IPS DF 19.7 (cell line): ENCODE measurements at regions not wholly inside any gene's neighbourhood (a gene's known extent, or its start where the extent isn't known, plus 50 kb on each side); places are given as distances from the start of the nearest gene placed in this dataset.

Experiments
- DNase-seq: peaks from one replicate; pipeline ENCODE4 v3.0.0-alpha.2; 2013; ENCODE audit warnings: low read depth, low spot score

DNA sequence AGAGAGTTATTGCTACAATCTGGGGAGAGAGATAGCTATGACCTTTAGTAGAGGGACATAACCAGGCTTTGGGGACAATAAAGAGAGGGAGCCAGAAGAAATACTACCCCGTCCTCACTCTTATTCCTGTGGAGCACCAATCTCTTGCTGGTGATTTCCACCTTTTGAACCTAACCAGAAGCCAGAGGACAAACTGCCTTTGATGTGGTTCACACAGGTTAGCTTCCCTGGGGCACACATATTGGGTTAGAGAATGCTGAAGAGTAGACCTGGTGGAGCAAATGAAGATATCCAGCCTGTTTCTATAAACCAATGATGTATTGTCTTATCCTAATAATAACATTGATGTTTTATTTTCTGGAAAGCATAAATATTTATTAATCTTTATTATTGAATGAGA, 399.3 kb downstream of the HTR7 start:
- DNase-seq = no peak

DNA sequence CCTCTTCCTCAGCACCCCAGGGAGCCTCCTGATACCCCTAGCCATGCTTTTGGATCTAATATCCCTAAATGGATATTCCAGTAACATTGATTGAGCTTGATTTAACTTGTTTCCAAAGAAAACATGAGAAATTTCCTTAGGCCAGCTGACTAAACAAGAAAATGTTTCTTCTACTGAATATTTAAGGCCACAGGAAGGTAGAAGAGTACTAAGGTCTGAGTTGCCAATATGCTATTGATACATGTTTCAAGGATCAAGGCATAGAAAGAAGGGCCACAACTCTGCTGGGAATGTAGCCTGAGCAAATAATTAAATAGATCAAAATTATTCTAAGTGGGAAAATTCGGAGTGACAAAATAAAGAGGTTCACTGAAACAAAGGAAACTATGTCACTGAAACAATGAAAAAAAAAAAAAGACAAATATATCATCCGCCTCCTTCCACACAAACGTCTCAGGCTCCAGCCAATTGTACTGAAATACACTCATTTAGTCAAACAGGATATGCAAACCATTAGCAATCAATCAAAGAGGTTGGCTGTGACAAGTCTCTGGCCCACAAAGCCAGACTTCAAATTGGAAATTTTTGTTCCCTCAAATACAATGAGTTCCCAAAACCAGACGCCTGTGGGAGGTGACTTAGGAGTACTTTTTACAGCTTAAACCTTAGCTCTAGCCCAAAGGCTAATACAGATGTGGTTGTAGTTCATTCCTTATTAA, 396.2 kb downstream of the HTR7 start:
- DNase-seq = no peak

DNA sequence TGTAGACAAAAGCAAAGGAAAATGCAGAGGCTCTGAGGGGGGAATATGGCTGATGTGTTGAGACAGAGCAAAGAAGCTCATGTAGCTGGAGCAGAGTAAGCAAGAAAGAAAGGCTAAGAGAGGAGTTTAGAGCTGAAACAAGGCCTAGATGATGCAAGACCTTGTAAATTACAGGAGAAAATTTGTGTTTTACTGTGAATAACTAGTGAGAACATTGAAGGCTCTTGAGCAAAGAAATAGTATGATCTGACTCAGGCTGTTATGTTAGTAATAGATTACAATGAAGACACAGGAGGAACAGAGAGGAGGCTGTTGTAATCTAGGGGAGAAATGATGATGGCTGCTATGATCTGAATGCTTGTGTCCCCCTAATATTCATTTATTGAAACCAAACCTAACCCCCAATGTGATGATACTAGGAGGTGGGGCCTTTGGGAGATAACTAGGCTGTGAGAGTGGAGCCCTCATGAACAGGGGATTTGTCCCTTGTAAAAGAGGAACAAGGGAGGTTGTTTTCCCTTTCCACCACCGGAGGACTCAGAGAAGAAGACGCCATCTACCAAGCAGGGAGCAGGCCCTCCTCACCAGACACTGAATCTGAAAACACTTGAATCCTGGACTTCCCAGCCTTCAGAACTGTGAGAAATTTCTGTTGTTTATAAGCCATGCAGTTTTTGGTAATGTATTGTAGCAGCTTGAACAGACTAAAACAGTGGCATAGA, 394.9 kb downstream of the HTR7 start:
- no peak for DNase-seq

DNA sequence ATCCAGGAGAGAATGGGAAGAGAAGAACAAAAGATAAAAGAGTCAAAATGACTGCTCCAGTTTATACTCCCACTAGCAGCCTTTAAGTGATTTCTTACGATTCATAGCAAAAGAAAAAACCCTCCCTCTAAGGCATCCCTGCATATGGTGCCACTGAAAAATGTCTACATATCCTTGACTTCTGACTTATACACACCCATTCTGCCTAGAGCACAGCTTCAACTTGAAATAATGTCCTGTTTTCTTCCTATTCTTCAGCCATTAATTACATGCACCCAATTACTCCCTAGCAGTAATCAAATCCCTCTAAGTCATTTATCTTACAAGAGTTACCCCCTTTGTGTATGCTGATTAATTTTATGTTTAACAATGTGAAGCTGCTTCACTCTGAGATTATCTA, 393.5 kb downstream of the HTR7 start:
- no peak for DNase-seq

DNA sequence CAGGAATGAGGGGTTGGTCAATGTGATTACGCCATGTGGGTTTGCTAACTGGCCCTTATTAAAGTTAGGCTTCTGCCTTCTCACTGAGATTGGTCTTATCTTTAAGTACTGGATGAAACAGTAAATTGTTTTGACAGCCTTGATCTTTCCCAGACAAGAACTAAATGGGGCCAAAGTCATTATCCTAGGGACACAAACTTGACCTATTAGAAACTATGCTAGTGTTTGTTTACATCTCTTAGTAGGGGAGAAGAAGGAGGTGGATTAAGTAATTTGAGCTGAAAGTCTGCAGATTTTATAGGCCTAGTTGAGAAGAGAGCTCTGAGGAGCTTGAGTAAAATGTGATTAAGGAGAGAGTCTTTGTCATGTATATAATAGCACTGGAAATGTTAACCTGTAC, 386.9 kb downstream of the HTR7 start:
- no peak for DNase-seq

DNA sequence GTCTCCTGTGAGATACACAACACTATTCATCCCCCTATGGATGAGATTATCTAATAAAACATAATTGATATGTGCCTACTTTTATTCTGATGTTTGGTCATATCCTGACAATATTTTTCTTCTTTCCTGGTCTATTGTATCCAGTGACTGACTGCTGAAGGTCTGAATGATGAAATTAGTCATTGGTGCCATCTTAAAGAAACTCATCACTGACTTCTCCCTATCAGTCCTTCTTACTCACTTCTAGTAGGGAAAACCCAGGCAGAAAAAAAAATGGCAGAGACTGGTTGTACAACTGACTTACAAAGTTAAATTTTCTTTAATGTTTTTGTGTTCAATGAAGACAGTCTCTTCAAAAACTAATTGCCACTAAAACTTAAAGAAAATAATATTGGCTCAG, 377.4 kb downstream of the HTR7 start:
- no peak for DNase-seq

DNA sequence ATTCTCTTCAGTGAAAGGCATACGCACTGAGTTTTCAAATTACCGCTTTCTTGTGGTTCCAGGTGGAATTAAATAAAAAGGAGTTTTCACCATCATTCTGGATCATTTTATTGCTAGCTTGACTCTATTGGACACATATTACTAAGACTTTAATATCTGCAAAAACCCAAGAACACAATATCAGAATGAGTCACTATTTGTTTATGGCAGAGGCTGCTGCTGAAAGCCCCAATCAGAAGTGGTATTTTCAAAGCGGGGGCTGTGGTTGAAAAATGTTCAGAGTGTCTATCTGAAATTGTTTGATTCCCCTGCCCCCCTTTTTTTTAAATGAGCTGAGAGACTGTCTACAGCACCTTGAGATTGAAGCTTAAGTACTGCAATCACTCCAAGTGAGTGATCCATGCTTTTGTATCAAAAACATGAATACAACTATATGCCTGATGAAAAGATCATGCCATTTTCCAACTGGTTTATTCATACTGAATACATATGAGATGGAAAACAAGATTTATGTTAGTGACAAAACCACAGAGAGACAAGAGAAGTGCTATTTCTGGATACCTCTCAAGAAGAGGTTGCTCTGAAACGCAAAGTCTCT, 376.4 kb downstream of the HTR7 start:
- no peak for DNase-seq

DNA sequence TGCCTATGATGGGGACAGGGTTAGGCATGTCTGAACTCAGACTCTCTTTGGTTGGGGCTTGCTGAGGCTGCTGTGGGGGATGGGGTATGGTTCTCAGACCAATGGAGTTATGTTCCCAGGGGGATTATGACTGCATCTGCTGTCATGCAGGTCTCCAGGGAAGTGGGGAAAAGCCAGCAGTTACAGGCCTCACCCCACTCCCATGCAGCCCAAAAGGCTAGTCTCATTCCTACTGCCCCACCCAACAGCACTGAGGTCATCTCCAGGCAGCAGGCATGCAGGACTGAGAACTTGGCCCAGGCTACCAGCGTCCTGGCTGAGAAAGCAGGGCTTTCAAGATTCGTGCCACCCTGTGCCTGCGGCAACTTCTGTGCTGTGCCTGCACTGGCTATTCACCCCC, 373.3 kb downstream of the HTR7 start:
- DNase-seq = no peak

DNA sequence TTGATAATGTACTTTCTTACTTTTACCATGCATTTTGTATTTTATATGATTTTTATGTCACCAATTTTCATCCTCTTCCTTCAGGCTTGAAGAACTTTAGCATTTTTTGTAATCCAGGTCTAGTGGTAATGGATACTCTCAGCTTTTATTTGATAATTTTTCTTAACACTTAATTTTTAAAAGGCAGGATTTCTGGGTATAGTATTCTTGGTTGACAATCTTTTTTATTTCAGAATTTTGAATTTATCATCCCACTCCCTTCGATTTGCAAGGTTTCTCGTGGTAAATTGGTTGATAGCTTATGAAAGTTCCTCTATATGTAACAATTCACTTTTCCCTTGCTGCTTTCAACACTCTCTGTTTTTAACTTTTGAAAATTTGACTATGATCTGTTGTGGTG, 363.7 kb downstream of the HTR7 start:
- DNase-seq = no peak

DNA sequence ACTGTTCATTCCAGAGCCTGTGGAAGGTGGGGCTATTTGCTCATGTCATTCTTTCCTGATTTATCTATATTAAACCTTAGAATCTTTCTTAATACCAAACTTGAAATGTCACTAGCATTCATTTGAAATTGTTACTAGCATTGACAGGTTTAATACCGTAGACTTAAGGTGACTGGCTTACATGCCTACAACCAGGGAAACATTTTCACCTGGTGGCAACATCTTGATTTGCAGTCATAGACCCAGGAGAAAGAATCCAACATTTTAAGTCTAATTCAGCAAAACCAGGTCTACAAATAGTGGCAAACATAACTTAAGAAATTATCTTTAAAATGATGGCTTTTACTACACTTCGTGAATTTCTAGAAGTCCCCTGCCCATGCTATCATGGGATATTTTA, 353.7 kb downstream of the HTR7 start:
- no peak for DNase-seq

DNA sequence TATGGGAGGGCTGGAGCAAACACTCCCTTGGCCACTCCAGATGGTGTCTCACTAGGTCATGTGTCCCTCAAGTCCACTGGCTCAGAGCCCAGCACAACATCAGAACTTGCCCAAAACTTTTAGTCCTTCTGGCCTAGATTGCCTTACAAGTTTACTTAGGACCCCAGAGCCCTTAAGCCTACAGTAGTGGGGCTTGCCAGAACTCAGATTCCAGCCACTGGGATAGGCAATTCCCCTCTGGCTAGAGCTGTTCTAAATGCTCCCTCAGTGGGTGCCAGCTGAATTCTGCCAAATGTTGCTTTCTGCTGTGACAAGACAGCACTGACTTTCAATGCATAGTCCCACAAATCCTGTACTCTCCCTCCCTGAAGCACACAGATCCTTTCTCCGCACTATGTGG, 331.1 kb downstream of the HTR7 start:
- DNase-seq = no peak

DNA sequence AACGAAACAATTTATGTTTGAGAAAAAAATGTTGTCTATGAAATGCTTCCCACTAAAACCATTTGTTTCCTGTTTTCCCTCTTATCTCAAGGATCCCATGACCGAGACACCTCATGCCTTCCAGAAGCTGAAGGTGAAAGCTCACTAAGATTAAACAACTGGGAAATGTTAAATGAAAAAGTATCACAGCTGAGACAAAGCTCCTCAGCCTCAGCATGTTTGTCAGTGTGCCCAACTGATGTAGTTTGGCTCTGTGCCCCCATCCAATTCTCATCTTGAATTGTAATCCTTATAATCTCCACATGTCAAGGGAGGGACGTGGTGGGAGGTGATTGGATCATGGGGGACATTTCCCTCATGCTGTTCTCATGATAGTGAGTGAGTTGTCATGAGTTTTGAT, 327.3 kb downstream of the HTR7 start:
- DNase-seq = no peak

DNA sequence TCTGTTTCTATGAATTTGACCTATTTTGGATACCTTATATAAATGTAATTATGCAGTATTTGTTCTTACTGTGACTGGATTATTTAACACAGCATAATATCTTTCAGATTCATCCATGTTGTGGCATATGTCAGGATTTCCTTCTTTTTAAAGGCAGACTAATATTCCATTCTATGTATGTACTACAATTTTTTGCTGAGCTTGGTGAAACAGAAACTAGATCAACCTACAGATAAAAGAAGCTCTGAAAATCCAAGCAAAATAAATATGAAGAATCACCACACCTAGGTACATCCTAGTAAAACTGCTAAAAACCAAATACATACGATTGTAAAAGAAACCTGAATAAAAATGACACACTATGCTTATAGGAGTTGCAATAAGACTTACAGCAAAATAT, 300.5 kb downstream of the HTR7 start:
- DNase-seq = no peak

DNA sequence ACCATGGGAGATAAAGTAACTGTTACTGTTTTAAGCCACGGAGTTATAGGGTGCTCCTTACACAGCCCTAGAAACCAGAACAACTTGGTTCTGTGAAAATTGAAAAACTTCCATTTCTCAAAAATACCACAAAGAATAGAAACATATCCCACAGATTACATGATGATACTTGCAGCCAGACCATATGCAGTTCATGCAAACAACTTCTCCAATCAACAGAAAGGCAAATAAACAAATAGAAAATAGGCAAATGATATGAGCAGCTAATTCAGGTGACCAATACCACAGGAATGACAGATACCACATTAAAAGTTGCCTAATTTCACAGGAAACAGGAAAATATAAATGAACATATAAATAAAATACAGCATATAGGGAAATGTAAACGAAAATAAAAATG, 297.5 kb downstream of the HTR7 start:
- no peak for DNase-seq

DNA sequence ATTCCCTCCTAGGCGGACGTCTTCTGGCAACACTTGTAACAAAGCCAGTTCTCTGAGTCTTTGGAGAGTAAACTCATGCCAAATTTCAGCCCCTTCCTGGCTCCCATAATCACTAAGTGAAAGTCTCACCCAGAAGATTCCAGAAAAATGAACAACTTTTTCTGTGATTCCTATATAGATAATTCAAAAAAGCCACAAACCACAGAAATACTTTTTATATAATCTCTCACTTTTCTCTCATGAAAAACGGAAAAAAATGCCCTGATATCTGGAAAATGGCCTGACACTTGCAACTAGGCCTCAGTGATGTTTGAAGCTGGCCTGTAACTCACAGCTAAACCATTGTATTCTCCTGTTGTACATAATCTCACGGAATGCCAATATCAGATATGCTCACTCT, 296.2 kb downstream of the HTR7 start:
- no peak for DNase-seq

DNA sequence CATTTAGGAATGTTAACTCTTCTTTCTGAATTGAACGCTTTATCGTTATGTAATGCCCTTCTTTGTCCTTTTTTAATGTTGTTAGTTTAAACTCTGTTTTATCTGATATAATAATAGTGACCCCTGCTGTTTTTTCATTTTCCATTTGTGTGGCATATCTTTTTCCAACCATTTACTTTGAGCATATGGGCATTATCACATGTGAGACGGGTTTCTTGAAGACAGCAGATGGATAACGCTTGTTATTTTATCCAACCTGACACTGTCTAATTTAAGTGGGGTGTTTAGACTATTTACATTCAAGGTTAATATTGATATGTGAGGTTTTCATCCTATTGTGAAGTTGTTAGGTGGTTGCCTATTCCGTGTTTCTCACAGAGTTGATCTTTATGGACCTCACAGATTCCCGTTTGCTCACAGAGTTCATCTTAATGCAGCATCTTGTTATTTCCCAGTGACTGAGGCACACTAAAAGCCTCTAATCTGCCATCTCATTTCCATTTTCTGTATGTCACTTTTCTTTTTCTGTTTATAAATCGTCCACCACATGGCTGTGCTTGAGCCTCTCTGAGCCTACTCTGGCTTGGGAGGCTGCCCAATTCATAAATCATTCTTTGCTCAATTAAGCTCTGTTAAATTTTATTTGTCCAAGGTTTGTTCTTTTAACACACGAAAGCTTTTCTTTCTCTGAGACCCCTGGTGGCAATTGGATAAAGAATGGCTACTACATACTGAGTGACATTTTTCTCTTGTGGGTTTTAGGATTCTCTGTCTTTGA, 286.2 kb downstream of the HTR7 start:
- DNase-seq = no peak

DNA sequence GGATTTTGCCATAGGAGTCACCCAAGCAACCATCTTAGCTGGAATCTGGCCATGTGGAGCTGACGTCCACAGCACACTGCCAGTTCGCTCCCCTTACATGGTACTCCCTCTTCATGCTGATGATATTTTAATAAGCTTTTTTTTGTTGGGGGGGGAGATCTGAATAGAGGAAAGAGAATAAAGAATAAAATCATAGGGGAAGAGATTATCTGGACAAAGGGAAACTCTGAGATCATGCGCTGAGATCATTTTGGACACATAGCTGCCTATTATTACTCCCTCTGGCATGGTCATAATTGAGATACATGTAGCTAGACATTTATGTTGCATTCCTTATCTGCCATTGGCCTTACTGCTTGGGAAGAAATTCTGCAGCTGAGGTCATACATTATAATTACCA, 282.7 kb downstream of the HTR7 start:
- DNase-seq = no peak

DNA sequence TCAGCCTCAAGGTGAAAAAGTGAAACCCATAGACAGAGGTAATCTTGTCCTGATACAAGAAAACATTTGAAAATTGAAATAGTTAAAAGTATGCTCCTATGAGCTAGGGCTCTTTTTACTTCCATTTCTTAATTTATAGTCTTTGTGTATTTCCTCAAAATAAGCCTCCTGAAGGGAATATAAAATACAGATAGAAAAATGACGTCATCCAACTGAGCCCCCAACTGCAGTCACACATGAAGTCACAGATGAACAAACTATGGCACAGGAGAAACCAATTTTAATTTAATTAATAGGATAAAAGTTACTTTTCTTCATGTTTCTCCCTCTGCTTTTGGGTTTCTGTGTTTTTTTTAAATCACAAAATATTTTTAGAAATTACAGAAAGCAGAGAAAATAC, 280.3 kb downstream of the HTR7 start:
- no peak for DNase-seq

DNA sequence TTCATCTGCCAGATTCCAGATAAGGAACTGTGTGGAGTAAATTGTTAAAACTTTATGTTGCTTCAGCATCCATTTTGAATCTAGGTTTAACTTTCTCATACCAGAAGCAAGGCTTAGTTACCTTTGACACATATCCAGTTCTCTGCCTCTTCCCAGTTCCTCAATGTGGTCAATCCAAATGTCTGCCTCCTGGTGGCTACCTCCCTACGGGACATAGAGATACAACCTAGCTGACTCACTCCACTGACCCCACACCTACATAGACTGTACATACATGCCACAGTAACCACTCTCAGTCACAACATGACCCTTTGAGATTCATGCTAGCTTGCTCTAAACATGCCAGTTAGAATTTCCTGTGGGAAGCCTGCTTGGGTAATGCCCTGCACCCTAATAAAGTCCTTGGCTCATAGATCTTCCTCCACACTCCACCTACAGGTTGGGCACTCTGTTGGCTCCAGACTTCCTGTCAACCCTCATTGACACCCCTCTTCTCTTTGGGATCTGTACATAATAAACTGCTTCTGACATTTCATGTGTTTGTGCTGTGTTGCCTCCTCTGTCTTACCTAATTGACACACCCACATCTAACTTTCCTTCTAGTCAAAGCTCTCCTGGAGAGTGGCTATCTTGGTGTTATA, 278.1 kb downstream of the HTR7 start:
- no peak for DNase-seq

DNA sequence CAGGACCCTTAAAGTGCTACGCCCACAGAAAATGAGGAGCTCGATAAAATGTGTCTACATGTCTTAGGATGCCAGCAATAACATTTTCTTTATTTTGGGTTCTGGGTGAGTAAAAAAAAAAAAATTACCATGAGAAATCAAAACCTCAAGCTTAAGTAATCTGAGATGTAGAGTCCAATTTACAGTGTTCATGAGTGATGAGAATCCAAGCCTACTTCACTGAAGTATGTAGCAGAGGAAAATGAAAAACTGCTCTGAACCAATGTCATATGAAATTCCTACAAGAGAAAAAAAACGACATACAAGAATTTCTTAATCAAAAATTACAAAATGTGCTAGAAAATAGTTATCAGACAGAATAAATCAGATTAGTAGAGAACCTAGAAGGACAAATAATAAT, 274.4 kb downstream of the HTR7 start:
- no peak for DNase-seq

DNA sequence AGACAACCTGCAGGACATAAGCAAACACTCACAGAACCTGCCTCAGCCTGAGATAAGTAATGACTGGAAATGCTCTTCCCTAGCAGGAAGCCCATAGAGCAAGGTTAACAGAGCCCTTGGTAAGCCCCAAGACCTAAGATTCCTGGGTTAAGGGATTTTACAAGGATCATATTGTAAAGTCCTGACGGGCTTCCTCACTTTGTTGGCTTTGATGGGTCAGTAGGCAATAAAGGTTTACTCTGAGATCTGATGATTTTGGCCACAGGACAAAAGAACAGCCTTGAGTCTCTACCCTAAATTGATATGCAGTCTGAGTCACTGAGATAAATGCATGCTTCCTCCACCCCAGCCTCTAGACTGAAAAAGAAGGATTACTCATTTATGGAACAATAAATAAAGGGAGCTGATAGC, 270.8 kb downstream of the HTR7 start:
- DNase-seq = no peak

DNA sequence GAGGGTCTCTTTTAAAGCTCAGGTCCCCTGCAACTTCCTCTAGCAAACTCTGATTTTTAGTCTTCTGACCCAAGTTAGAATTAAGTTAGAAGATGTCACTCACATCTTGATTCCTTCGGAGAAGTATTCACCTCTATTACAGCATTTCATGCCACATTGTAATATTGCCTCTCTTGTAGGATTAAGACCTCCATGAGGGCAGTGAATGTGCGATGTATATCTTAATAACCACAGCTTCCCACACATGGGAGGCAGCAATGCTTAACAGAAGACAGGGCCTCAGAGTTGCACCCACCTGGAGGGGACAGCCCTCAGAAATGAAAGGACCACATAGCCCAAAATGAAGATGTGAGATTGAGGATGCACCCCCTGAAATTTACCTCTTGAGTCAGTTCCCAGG, 270.3 kb downstream of the HTR7 start:
- no peak for DNase-seq
